ENCODE measurements at regions not wholly inside any gene's neighbourhood (a gene's known extent, or its start where the extent isn't known, plus 50 kb on each side); places are given as distances from the start of the nearest gene placed in this dataset.
A peak's percentile ranks its signal among the peaks of the same experiment; 100 is the strongest.

- H3K4me3 ChIP-seq = no peak overlapping the region
- no peak for DNase-seq
- H3K36me3 ChIP-seq = no peaks in the 10 kb centered on the region
- H3K9me3 ChIP-seq = peaks cover 4% of the 10 kb centered on the region
- H3K27me3 ChIP-seq = peaks cover 2% of the 10 kb centered on the region; the same call in 1 of the 2 replicates
Observed at GRCh38 chr7:12052211-12052610, 158.9 kb upstream of the TMEM106B start.

GRCh38 chr7:12053561-12053960 lies 157.5 kb upstream of the TMEM106B start:
- no peaks in the 10 kb centered on the region for H3K27me3 ChIP-seq
- H3K36me3 ChIP-seq = no peaks in the 10 kb centered on the region
- H3K9me3 ChIP-seq = peaks cover 13% of the 10 kb centered on the region
- no peak for DNase-seq
- H3K4me3 ChIP-seq = no peak overlapping the region

- Histone ChIP-seq H3K9me3 (peaks cover 13% of the 10 kb centered on the region), H3K27me3 (no peaks in the 10 kb centered on the region), H3K4me3 (no peak overlapping the region), H3K36me3 (no peaks in the 10 kb centered on the region)
- no peak for DNase-seq
Observed at GRCh38 chr7:12054830-12055229, 156.3 kb upstream of the TMEM106B start.

- DNase-seq = peak; percentile 39
- no peaks in the 10 kb centered on the region for H3K36me3 ChIP-seq
- no peak overlapping the region for H3K4me3 ChIP-seq
- peaks cover 13% of the 10 kb centered on the region for H3K9me3 ChIP-seq
- H3K27me3 ChIP-seq = no peaks in the 10 kb centered on the region
Observed at GRCh38 chr7:12056381-12056780, 154.7 kb upstream of the TMEM106B start.

- DNase-seq = no peak
- no peak overlapping the region for H3K4me3 ChIP-seq
Observed at GRCh38 chr7:12056977-12057376, 154.1 kb upstream of the TMEM106B start.

GRCh38 chr7:12062062-12062461 lies 149.0 kb upstream of the TMEM106B start:
- H3K4me3 ChIP-seq = no peak overlapping the region
- DNase-seq = no peak

More at GRCh38 chr7:12056977-12057376, 154.1 kb upstream of the TMEM106B start:
- Histone ChIP-seq H3K9me3 (peaks cover 13% of the 10 kb centered on the region), H3K36me3 (no peaks in the 10 kb centered on the region), H3K27me3 (no peaks in the 10 kb centered on the region)

GRCh38 chr7:12064586-12065127 lies 146.4 kb upstream of the TMEM106B start:
- H3K36me3 ChIP-seq = no peaks in the 10 kb centered on the region
- no peaks in the 10 kb centered on the region for H3K27me3 ChIP-seq
- H3K4me3 ChIP-seq = no peak overlapping the region
- H3K9me3 ChIP-seq = no peaks in the 10 kb centered on the region
- DNase-seq = no peak

More at GRCh38 chr7:12062062-12062461, 149.0 kb upstream of the TMEM106B start:
- H3K36me3 ChIP-seq = no peaks in the 10 kb centered on the region
- peaks cover 10% of the 10 kb centered on the region for H3K9me3 ChIP-seq
- H3K27me3 ChIP-seq = no peaks in the 10 kb centered on the region

GRCh38 chr7:12066004-12066403 lies 145.1 kb upstream of the TMEM106B start:
- no peaks in the 10 kb centered on the region for H3K36me3 ChIP-seq
- H3K4me3 ChIP-seq = no peak overlapping the region
- H3K9me3 ChIP-seq = no peaks in the 10 kb centered on the region
- no peaks in the 10 kb centered on the region for H3K27me3 ChIP-seq
- no peak for DNase-seq

GRCh38 chr7:12066521-12066920 lies 144.6 kb upstream of the TMEM106B start:
- no peaks in the 10 kb centered on the region for H3K36me3 ChIP-seq
- H3K4me3 ChIP-seq = no peak overlapping the region
- no peaks in the 10 kb centered on the region for H3K27me3 ChIP-seq
- DNase-seq = no peak
- H3K9me3 ChIP-seq = no peaks in the 10 kb centered on the region

GRCh38 chr7:12067156-12067831 lies 143.8 kb upstream of the TMEM106B start:
- DNase-seq = no peak
- Histone ChIP-seq H3K36me3 (no peaks in the 10 kb centered on the region), H3K4me3 (no peak overlapping the region), H3K27me3 (no peaks in the 10 kb centered on the region), H3K9me3 (no peaks in the 10 kb centered on the region)

- DNase-seq = no peak
- H3K36me3 ChIP-seq = no peaks in the 10 kb centered on the region
- H3K9me3 ChIP-seq = no peaks in the 10 kb centered on the region
- no peak overlapping the region for H3K4me3 ChIP-seq
- H3K27me3 ChIP-seq = no peaks in the 10 kb centered on the region
Observed at GRCh38 chr7:12069757-12070156, 141.3 kb upstream of the TMEM106B start.

- no peak overlapping the region for H3K4me3 ChIP-seq
- no peaks in the 10 kb centered on the region for H3K27me3 ChIP-seq
- no peaks in the 10 kb centered on the region for H3K9me3 ChIP-seq
- H3K36me3 ChIP-seq = no peaks in the 10 kb centered on the region
- no peak for DNase-seq
Observed at GRCh38 chr7:12074889-12075288, 136.2 kb upstream of the TMEM106B start.

GRCh38 chr7:12080006-12080405 lies 131.1 kb upstream of the TMEM106B start:
- no peak for DNase-seq
- no peaks in the 10 kb centered on the region for H3K9me3 ChIP-seq
- H3K27me3 ChIP-seq = 0 out of 2 replicates have a peak, but pooled peaks cover 2% of the 10 kb centered on the region
- H3K36me3 ChIP-seq = no peaks in the 10 kb centered on the region
- no peak overlapping the region for H3K4me3 ChIP-seq

GRCh38 chr7:12085516-12085915 lies 125.6 kb upstream of the TMEM106B start:
- H3K9me3 ChIP-seq = no peaks in the 10 kb centered on the region
- 0 out of 2 replicates have a peak, but pooled peaks cover 2% of the 10 kb centered on the region for H3K27me3 ChIP-seq
- H3K36me3 ChIP-seq = no peaks in the 10 kb centered on the region
- no peak overlapping the region for H3K4me3 ChIP-seq
- no peak for DNase-seq

GRCh38 chr7:12089951-12090756 lies 120.9 kb upstream of the TMEM106B start:
- no peaks in the 10 kb centered on the region for H3K36me3 ChIP-seq
- no peak overlapping the region for H3K4me3 ChIP-seq
- no peaks in the 10 kb centered on the region for H3K9me3 ChIP-seq
- no peaks in the 10 kb centered on the region for H3K27me3 ChIP-seq
- DNase-seq = no peak

- no peaks in the 10 kb centered on the region for H3K9me3 ChIP-seq
- no peak for DNase-seq
- H3K4me3 ChIP-seq = no peak overlapping the region
- no peaks in the 10 kb centered on the region for H3K27me3 ChIP-seq
- H3K36me3 ChIP-seq = no peaks in the 10 kb centered on the region
Observed at GRCh38 chr7:12090757-12091221, 120.3 kb upstream of the TMEM106B start.

GRCh38 chr7:12091231-12091630 lies 119.9 kb upstream of the TMEM106B start:
- Histone ChIP-seq H3K27me3 (no peaks in the 10 kb centered on the region), H3K36me3 (no peaks in the 10 kb centered on the region), H3K4me3 (no peak overlapping the region), H3K9me3 (no peaks in the 10 kb centered on the region)
- DNase-seq = no peak

All from MG63 (cell line).